GM23338 (cell line): ENCODE measurements at regions not wholly inside any gene's neighbourhood (a gene's known extent, or its start where the extent isn't known, plus 50 kb on each side); places are given as distances from the start of the nearest gene placed in this dataset.

ENCODE experiments used
- ATAC-seq: fragments of 200-7000 bp; cut with Tn5 transposase; 3 replicates; pipeline ENCODE4 v1.9.1; 2020
- DNase-seq: peaks from one replicate; pipeline ENCODE4 v3.0.0-alpha.2; 2015; ENCODE audit warnings: low spot score
- H2AFZ ChIP-seq: fragments of 200-600 bp; sonication (generic); 2 replicates; pipeline ENCODE4 v1.8.0; 2016; ENCODE audit warnings: antibody characterized with exemption, mild to moderate bottlenecking, moderate library complexity
- H3F3A ChIP-seq: fragments of 200-600 bp; sonication (generic); replicated peaks from 2 replicates; pipeline ENCODE4 v1.8.0; 2017; ENCODE audit warnings: antibody characterized with exemption, mixed run types, low read depth
- H3K27ac ChIP-seq: fragments of 200-600 bp; sonication (generic); 2 replicates; pipeline ENCODE4 v1.6.1; 2016; ENCODE audit warnings: low read depth
- H3K27me3 ChIP-seq: fragments of 200-600 bp; sonication (generic); 2 replicates; pipeline ENCODE4 v1.8.0; 2016; ENCODE audit warnings: mild to moderate bottlenecking, mixed run types, moderate library complexity; ENCODE audit not compliant: insufficient read depth
- H3K36me3 ChIP-seq: fragments of 200-600 bp; sonication (generic); 2 replicates; pipeline ENCODE4 v1.8.0; 2016; ENCODE audit warnings: mild to moderate bottlenecking; ENCODE audit not compliant: insufficient read depth
- H3K4me1 ChIP-seq: fragments of 200-600 bp; sonication (generic); 2 replicates; pipeline ENCODE4 v1.8.0; 2016; ENCODE audit warnings: mild to moderate bottlenecking, moderate library complexity; ENCODE audit not compliant: insufficient read depth
- H3K4me2 ChIP-seq: fragments of 200-600 bp; sonication (generic); 2 replicates; pipeline ENCODE4 v1.7.1; 2017; ENCODE audit warnings: mixed run types
- H3K4me3 ChIP-seq: fragments of 200-600 bp; sonication (generic); 2 replicates; pipeline ENCODE4 v1.6.1; 2016; ENCODE audit warnings: mixed run types
- H3K79me2 ChIP-seq: fragments of 200-600 bp; sonication (generic); replicated peaks from 2 replicates; pipeline ENCODE4 v1.8.0; 2017; ENCODE audit warnings: mild to moderate bottlenecking; ENCODE audit not compliant: insufficient read depth
- H3K9me2 ChIP-seq: fragments of 200-600 bp; sonication (generic); 2 replicates; pipeline ENCODE4 v1.8.0; 2017; ENCODE audit not compliant: insufficient read depth
- H4K20me1 ChIP-seq: fragments of 200-600 bp; sonication (generic); replicated peaks from 2 replicates; pipeline ENCODE4 v1.8.0; 2017; ENCODE audit warnings: mild to moderate bottlenecking; ENCODE audit not compliant: insufficient read depth
- H3K27ac Mint-ChIP-seq: 2 replicates; pipeline ENCODE4 v1.8.0; 2020; ENCODE audit warnings: inconsistent platforms, mild to moderate bottlenecking, moderate library complexity, mixed read lengths
- H3K27me3 Mint-ChIP-seq: 3 replicates; pipeline ENCODE4 v1.8.0; 2022; ENCODE audit warnings: low read depth, mild to moderate bottlenecking, moderate library complexity, mixed read lengths, inconsistent platforms; ENCODE audit not compliant: insufficient read depth, poor library complexity
- H3K36me3 Mint-ChIP-seq: 3 replicates; pipeline ENCODE4 v1.8.0; 2021; ENCODE audit warnings: low read depth, mild to moderate bottlenecking, inconsistent platforms, moderate library complexity, mixed read lengths
- H3K4me1 Mint-ChIP-seq: 3 replicates; pipeline ENCODE4 v1.8.0; 2020; ENCODE audit warnings: mild to moderate bottlenecking, inconsistent platforms, mixed read lengths
- H3K4me3 Mint-ChIP-seq: 3 replicates; pipeline ENCODE4 v1.8.0; 2021; ENCODE audit warnings: moderate library complexity, mild to moderate bottlenecking, inconsistent platforms, mixed read lengths
- H3K9me3 Mint-ChIP-seq: 3 replicates; pipeline ENCODE4 v1.8.0; 2020; ENCODE audit warnings: moderate library complexity, mild to moderate bottlenecking, inconsistent platforms, mixed read lengths
- ETS1 ChIP-seq: IDR thresholded peaks from 2 replicates; pipeline ENCODE4 v1.6.1; 2016; ENCODE audit warnings: antibody characterized with exemption
- EZH2phosphoT487 ChIP-seq: fragments of 200-600 bp; sonication (generic); IDR thresholded peaks from one replicate; pipeline ENCODE4 v1.8.1; 2018; ENCODE audit warnings: antibody characterized with exemption; ENCODE audit not compliant: unreplicated experiment
- NANOG ChIP-seq: IDR thresholded peaks from 2 replicates; pipeline ENCODE4 v1.6.1; 2016; ENCODE audit warnings: antibody characterized with exemption, borderline replicate concordance
- POLR2AphosphoS5 ChIP-seq: IDR thresholded peaks from 2 replicates; pipeline ENCODE4 v1.6.1; 2016; ENCODE audit warnings: antibody characterized with exemption, low read depth
- STAT1 ChIP-seq: IDR thresholded peaks from one replicate; pipeline ENCODE4 v1.6.1; 2016; ENCODE audit warnings: antibody characterized with exemption; ENCODE audit not compliant: unreplicated experiment
- ZNF114 ChIP-seq: fragments of 250-450 bp; sonication (Bioruptor Pico); IDR thresholded peaks from 2 replicates; pipeline ENCODE4 v1.5.0; 2020; ENCODE audit warnings: mild to moderate bottlenecking, moderate library complexity
- TF ChIP-seq, protein P1 (sequence below): IDR thresholded peaks from one replicate; pipeline ENCODE4 v1.6.1; 2018; ENCODE audit warnings: antibody characterized with exemption; ENCODE audit not compliant: unreplicated experiment
- TF ChIP-seq, protein P2 (sequence below): fragments of 250-450 bp; sonication (Bioruptor Pico); IDR thresholded peaks from 2 replicates; pipeline ENCODE4 v1.5.0; 2020; ENCODE audit warnings: mild to moderate bottlenecking, moderate library complexity
- TF ChIP-seq, protein P3 (sequence below), 2 experiments: fragments of 200-600 bp in 1 of 2; sonication (generic) in 1 of 2; conservative IDR thresholded peaks; 2 replicates each; pipeline versions ENCODE4 v1.5.1 to v1.6.1; 2016 to 2017; ENCODE audit warnings: antibody characterized with exemption in 2 of 2, low read depth in 2 of 2, mild to moderate bottlenecking in 2 of 2, moderate library complexity in 1 of 2

GRCh38 chrX:10794203-10794630, 173.8 kb upstream of the MID1 start:
- Mint-ChIP-seq H3K4me3 (no peak overlapping the region), H3K27me3 (peaks cover 3% of the 10 kb centered on the region), H3K36me3 (no peaks in the 10 kb centered on the region; the same call in 2 of the 3 replicates), H3K27ac (no peak overlapping the region), H3K4me1 (no peaks in the 10 kb centered on the region), H3K9me3 (no peaks in the 10 kb centered on the region)
- no peaks in the 10 kb centered on the region for H3F3A ChIP-seq
- no peaks in the 10 kb centered on the region for H3K27me3 ChIP-seq
- H3K9me2 ChIP-seq: no peaks in the 10 kb centered on the region
- no peak for DNase-seq
- no peak overlapping the region for H2AFZ ChIP-seq
- H3K79me2 ChIP-seq: no peaks in the 10 kb centered on the region
- H3K4me2 ChIP-seq: no peak overlapping the region
- H3K4me3 ChIP-seq: no peak overlapping the region
- no peaks in the 10 kb centered on the region for H4K20me1 ChIP-seq
- TF ChIP-seq EZH2phosphoT487 (no peak), POLR2AphosphoS5 (no peak), STAT1 (no peak)
- TF ChIP-seq, protein P1, sequence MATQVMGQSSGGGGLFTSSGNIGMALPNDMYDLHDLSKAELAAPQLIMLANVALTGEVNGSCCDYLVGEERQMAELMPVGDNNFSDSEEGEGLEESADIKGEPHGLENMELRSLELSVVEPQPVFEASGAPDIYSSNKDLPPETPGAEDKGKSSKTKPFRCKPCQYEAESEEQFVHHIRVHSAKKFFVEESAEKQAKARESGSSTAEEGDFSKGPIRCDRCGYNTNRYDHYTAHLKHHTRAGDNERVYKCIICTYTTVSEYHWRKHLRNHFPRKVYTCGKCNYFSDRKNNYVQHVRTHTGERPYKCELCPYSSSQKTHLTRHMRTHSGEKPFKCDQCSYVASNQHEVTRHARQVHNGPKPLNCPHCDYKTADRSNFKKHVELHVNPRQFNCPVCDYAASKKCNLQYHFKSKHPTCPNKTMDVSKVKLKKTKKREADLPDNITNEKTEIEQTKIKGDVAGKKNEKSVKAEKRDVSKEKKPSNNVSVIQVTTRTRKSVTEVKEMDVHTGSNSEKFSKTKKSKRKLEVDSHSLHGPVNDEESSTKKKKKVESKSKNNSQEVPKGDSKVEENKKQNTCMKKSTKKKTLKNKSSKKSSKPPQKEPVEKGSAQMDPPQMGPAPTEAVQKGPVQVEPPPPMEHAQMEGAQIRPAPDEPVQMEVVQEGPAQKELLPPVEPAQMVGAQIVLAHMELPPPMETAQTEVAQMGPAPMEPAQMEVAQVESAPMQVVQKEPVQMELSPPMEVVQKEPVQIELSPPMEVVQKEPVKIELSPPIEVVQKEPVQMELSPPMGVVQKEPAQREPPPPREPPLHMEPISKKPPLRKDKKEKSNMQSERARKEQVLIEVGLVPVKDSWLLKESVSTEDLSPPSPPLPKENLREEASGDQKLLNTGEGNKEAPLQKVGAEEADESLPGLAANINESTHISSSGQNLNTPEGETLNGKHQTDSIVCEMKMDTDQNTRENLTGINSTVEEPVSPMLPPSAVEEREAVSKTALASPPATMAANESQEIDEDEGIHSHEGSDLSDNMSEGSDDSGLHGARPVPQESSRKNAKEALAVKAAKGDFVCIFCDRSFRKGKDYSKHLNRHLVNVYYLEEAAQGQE: no peak
- no peaks in the 10 kb centered on the region for H3K36me3 ChIP-seq
- H3K4me1 ChIP-seq: no peaks in the 10 kb centered on the region
- H3K27ac ChIP-seq: no peak overlapping the region
- no peak for ATAC-seq

DNA sequence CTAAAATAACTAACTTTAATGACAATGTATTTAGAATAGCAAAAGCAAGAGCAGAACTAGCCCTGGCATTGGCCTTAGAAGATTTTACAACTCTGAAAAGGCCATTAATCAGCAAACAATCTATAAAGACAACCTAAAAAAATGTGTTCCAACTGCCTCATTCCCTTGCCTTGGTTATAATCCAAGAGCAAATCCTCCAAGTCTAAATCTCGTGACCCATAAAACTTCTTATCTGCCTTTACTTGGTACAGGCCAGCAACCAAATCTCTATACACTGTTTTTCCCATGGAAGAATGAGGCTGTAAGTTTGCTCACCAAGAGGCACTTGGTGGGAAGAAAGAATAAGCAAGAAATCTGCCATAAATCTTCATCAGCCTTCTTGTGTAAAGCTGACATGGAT, 175.3 kb upstream of the MID1 start:
- no peaks in the 10 kb centered on the region for H3K9me3 Mint-ChIP-seq
- no peak for TF ChIP-seq NANOG
- TF ChIP-seq ETS1: no peak
- TF ChIP-seq STAT1: no peak
- no peak for TF ChIP-seq POLR2AphosphoS5
- TF ChIP-seq, protein P2, sequence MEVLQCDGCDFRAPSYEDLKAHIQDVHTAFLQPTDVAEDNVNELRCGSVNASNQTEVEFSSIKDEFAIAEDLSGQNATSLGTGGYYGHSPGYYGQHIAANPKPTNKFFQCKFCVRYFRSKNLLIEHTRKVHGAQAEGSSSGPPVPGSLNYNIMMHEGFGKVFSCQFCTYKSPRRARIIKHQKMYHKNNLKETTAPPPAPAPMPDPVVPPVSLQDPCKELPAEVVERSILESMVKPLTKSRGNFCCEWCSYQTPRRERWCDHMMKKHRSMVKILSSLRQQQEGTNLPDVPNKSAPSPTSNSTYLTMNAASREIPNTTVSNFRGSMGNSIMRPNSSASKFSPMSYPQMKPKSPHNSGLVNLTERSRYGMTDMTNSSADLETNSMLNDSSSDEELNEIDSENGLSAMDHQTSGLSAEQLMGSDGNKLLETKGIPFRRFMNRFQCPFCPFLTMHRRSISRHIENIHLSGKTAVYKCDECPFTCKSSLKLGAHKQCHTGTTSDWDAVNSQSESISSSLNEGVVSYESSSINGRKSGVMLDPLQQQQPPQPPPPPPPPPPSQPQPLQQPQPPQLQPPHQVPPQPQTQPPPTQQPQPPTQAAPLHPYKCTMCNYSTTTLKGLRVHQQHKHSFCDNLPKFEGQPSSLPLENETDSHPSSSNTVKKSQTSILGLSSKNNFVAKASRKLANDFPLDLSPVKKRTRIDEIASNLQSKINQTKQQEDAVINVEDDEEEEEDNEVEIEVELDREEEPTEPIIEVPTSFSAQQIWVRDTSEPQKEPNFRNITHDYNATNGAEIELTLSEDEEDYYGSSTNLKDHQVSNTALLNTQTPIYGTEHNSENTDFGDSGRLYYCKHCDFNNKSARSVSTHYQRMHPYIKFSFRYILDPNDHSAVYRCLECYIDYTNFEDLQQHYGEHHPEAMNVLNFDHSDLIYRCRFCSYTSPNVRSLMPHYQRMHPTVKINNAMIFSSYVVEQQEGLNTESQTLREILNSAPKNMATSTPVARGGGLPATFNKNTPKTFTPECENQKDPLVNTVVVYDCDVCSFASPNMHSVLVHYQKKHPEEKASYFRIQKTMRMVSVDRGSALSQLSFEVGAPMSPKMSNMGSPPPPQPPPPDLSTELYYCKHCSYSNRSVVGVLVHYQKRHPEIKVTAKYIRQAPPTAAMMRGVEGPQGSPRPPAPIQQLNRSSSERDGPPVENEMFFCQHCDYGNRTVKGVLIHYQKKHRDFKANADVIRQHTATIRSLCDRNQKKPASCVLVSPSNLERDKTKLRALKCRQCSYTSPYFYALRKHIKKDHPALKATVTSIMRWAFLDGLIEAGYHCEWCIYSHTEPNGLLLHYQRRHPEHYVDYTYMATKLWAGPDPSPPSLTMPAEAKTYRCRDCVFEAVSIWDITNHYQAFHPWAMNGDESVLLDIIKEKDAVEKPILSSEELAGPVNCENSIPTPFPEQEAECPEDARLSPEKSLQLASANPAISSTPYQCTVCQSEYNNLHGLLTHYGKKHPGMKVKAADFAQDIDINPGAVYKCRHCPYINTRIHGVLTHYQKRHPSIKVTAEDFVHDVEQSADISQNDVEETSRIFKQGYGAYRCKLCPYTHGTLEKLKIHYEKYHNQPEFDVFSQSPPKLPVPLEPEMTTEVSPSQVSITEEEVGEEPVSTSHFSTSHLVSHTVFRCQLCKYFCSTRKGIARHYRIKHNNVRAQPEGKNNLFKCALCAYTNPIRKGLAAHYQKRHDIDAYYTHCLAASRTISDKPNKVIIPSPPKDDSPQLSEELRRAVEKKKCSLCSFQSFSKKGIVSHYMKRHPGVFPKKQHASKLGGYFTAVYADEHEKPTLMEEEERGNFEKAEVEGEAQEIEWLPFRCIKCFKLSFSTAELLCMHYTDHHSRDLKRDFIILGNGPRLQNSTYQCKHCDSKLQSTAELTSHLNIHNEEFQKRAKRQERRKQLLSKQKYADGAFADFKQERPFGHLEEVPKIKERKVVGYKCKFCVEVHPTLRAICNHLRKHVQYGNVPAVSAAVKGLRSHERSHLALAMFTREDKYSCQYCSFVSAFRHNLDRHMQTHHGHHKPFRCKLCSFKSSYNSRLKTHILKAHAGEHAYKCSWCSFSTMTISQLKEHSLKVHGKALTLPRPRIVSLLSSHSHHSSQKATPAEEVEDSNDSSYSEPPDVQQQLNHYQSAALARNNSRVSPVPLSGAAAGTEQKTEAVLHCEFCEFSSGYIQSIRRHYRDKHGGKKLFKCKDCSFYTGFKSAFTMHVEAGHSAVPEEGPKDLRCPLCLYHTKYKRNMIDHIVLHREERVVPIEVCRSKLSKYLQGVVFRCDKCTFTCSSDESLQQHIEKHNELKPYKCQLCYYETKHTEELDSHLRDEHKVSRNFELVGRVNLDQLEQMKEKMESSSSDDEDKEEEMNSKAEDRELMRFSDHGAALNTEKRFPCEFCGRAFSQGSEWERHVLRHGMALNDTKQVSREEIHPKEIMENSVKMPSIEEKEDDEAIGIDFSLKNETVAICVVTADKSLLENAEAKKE (CRISPR knock-in tag): no peak
- TF ChIP-seq, protein P3, sequence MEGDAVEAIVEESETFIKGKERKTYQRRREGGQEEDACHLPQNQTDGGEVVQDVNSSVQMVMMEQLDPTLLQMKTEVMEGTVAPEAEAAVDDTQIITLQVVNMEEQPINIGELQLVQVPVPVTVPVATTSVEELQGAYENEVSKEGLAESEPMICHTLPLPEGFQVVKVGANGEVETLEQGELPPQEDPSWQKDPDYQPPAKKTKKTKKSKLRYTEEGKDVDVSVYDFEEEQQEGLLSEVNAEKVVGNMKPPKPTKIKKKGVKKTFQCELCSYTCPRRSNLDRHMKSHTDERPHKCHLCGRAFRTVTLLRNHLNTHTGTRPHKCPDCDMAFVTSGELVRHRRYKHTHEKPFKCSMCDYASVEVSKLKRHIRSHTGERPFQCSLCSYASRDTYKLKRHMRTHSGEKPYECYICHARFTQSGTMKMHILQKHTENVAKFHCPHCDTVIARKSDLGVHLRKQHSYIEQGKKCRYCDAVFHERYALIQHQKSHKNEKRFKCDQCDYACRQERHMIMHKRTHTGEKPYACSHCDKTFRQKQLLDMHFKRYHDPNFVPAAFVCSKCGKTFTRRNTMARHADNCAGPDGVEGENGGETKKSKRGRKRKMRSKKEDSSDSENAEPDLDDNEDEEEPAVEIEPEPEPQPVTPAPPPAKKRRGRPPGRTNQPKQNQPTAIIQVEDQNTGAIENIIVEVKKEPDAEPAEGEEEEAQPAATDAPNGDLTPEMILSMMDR (conservative IDR thresholded peaks at IDR 0.05; ENCODE audit: low read depth in 2 of 2): no peak
- no peak for TF ChIP-seq ZNF114 (CRISPR knock-in tag)

More for the DNA sequence above, 175.3 kb upstream of the MID1 start:
- no peaks in the 10 kb centered on the region for H3K4me1 Mint-ChIP-seq
- no peaks in the 10 kb centered on the region for H4K20me1 ChIP-seq
- H3F3A ChIP-seq: no peaks in the 10 kb centered on the region
- no peaks in the 10 kb centered on the region for H3K27me3 ChIP-seq
- ATAC-seq (no peak), DNase-seq (no peak)
- no peaks in the 10 kb centered on the region; the same call in 2 of the 3 replicates for H3K36me3 Mint-ChIP-seq
- no peak overlapping the region for H3K27ac ChIP-seq
- no peak overlapping the region for H3K27ac Mint-ChIP-seq
- H2AFZ ChIP-seq: no peak overlapping the region
- H3K4me2 ChIP-seq: no peak overlapping the region
- H3K4me3 ChIP-seq: no peak overlapping the region
- no peaks in the 10 kb centered on the region for H3K79me2 ChIP-seq
- no peaks in the 10 kb centered on the region for H3K36me3 ChIP-seq
- no peaks in the 10 kb centered on the region for H3K9me2 ChIP-seq
- no peaks in the 10 kb centered on the region for H3K4me1 ChIP-seq
- H3K4me3 Mint-ChIP-seq: no peak overlapping the region
- peaks cover 3% of the 10 kb centered on the region for H3K27me3 Mint-ChIP-seq
